ENCODE measurements at regions not wholly inside any gene's neighbourhood (a gene's known extent, or its start where the extent isn't known, plus 50 kb on each side); places are given as distances from the start of the nearest gene placed in this dataset.
A peak's percentile ranks its signal among the peaks of the same experiment; 100 is the strongest.
"Not testable (repeated sequence)": the region's sequence is repeated elsewhere in the genome, so short reads cannot be mapped to it uniquely, and the experiment has no call there.

DNA sequence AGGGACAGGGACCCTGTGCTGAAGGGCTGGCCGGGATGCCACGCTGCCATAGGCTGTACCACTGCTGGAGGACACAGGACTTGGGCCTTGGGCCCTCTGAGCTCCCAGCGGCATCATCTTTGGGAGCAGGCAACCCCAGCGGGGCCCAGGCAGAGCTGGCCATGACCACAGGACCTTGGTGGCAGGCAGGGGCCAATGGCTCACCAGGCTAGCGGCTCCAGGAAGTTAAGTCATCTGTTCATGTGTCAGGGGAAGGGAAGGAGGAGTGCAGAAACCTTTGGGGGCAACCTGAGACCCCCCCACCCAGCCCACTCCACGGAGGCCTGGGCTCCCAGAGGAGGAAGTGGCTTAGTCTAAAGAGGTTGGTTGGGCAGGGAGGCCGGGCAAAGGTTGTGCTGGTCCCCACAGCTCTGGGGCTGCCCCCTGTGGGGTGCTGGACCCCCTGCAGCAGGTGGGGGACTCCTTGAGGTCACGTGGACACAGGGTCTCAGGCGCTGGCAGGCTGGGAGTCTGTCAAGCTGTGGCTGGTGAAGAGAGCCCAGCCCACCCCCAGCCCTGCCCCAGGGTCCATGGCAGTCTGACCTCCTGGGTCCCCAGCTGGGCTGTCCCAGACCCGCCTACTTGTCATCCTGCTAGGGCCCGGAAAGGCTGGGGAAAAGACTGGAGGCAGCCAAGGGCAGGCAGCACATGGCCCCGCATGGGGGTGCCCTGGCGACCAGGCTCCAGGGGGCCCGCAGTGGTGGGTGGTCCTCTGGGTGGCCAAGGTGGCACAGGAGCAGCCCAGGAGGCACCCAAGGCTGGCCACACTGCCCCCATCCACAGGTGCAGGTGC is 184.3 kb downstream of the IGLL1 start:
- DNase-seq (ENCODE audit: low spot score) = no peak

DNA sequence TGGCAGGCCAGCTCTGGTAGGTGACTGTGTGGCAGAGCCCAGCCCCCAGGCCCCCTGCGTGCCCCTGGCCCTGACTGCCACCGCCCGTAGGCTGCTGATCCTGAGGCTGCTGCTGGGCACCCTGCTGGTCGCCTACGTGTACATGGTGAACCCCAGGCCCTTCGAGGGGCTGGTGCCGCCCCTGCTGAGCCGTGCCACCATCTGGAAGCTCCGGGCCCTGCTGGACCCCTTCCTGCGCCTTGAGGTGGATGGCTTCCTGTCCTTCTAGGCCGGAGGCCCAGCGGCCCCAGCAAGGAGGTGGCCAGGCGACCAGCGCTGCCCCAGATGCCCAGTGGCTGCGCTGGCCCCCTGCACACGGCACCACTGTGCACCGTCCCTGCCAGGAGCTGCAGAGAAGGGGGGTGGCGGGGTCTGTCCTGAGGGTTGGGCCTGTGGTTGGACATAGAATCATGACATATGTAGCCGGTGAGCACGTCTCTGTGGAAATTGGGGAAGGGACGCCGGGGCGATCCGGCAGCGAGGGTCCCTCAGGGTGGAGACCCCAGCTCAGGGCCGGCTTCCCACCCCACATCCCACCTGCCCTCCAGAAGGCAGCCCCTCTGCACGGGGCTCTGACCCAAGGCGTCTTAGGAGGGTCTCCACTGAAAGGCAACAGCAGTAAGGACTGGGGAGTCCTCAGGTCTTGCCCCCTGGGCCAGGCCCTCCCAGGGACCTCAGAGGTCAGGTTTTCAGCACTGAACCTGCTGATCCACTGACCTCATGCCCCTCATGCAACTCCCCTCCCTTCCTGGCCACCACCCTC is 185.4 kb downstream of the IGLL1 start:
- DNase-seq (ENCODE audit: low spot score) = no peak

DNA sequence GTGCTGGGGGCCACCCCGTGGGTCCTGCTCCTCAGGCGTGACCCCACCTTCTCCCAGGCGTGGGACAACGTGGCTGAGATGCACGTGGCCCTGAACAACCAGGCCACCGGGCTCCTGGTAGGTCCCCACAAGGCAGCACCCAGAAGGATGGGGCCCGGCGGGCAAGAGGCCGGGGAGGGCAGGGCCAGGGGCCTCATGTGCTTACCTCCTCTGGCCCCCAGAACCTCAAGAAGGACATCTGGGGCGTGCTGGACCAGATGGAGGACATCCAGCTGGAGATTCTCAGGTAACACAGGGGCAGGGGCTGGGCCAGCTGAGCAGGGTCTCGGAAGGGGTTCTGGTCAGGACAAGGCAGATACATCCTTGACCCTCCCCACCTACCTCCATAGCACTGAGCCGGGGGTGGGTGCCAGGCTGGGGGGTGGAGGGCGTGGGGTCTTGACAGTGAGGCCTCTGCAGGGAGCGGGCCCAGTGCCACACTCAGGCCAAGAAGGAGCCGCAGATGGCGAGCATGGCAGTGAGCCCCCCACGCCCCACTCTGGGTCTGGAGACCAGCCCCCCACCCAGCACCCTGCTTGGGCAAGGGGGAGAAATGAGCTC is 186.3 kb downstream of the IGLL1 start:
- DNase-seq (ENCODE audit: low spot score) = no peak

DNA sequence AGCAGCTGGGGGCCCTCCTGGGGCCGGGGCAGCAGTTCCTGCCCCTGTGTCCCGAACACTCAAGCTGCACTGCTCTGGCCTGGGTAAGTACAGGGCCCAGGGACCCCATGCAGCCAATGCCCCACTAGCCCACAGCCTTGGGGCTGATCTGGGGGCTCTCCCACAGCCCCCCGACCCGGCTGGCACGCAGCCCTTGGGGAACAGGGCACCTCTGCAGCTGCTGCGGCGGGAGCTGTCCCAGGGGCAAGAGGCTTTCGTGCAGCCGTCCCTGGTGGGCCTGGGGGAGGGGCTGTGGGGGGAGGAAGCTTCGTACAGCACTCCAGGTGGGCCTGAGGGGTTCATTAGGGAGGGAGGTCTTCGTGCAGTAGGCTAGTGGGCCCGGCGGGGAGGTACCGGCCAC is 186.9 kb downstream of the IGLL1 start:
- DNase-seq (ENCODE audit: low spot score) = not testable (repeated sequence)

DNA sequence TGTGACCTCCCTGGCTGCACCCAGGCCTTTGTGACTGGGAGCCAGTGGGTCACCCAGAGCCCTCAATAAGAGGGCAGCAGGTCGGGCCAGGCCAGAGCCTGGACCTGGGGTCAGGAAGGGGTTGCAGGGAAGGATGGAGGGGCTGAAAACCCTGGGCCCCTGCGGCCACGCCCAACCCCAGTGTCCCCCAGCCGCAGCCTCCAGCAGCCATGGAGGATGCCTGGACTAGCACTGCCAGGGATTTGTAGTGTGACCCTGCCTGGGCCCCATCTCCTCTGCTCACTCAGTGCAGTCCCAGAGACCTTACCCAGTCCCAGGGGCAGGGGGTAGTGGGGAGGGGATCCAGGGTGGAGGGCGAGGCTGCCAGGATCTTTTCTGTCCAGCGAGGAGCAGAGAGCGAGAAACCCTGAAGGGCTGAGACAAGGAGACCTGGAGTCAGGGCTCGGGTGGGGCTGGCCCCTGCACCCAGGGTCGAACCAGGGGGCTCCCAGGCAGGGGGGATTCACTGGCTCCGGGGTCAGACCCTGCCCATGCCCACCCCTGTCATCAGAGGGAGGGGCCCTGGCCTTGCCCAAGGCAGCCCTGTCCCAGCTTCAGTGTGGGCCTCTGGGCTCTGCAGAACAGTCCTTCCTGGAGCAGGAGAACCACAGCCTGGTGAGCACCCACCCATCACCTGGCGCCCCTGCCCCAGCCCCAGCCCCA is 187.5 kb downstream of the IGLL1 start:
- no peak for DNase-seq (ENCODE audit: low spot score)

DNA sequence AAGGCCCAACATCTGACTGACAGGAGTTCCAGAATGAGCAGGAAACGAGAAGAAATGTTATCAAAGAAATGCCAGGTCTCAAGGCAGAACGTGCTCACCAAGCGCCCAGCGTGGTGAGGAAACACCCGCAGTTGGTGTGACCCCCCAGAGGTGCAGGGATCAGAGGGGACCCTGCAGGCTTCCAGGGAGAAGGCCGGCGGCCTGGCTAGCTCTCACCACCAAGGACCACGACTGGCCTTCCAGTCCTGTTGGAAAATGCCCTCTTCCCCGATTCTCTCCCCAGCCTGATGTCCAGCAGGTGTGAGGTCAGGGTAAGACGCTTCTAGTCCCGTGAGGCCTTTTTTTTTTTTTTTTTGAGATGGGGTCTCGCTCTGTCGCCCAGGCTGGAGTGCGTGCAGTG is 189.1 kb downstream of the IGLL1 start:
- no peak for DNase-seq (ENCODE audit: low spot score)

DNA sequence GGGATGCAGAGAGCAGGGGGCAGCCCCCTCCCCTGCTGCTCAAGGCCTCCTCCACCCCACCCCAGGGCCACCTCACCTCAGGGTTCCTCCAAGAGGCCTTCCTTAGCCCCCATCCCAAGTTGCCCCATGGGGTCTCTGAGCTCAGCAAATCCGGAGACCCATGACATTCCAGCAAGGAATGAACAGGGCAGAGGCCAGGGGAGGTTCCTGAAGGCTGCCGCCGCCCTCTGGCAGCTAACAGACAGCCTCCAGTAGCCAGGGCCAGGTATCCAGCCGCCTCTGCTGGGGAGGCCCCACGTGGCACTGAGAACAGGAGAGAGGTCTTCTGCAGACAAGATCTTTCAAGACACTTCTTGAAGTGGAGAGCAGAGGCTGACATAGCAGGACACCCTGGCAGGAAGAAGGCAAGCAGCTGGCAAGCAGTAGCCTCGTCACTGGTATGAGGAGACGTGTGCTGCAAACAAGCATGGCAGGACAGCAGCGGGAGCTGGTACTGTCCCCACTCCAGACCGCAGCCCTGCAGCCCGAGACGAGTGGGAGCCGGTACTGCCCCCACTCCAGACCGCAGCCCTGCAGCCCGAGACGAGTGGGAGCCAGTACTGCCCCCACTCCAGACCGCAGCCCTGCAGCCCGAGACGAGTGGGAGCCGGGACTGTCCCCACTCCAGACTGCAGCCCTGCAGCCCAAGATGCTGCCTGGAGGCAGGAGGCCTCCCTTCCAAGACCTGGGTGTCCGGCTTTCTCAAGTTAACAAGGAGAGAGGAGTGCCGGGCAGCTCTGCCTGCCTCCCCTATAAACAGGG is 190.6 kb downstream of the IGLL1 start:
- no peak for DNase-seq (ENCODE audit: low spot score)

DNA sequence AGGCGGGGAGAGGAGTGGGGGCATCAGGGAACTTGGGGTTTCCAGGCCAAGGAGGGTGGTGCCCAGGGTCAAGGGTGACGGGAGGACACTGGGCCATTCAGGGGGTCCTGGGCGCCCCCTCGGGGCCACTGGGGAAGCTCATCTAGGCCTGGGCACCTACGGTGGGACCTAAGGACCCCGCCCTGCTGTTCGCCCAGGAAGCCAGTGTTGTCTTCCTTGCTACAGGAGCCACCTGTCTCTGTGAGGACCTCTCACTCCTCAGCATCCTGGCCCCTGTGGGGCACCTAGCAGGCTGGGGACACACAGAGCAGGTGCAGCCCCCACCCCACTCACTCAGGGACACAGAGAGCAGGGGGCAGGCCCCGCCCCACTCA is 191.6 kb downstream of the IGLL1 start:
- no peak for DNase-seq (ENCODE audit: low spot score)

DNA sequence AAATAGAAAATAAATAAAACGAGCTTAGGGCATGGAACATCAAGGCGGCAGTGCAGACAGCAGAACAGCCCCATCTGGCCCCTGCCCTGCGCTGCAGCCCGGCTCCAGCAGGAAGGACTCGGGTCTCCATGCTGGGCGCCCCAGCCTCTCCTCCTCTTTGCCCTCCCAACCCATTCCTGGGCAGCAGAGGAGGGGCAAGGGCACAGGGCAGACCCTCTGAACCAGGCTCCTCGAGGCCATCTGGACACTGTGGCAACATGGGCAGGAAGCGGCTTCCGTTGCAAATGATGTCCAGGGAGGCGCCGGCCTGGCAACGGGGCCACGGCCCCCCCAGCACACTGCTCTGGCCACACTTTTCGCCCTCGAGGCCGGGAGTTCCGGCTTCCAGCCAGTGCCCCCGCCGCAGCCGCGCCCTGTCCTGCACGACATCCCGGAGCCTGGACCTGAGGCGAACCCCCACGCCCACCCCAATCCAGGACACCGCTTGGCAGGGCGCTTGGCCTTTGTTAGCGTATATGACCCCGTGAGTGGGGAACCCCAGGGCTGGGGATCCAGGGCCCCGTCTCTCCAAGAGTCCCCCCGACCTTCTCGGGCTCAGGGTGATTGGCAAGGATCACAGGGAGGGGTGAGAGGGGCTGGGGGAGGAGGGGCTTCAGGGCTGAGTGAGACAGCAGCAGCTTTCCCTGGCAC is 192.1 kb downstream of the IGLL1 start:
- no peak for DNase-seq (ENCODE audit: low spot score)

DNA sequence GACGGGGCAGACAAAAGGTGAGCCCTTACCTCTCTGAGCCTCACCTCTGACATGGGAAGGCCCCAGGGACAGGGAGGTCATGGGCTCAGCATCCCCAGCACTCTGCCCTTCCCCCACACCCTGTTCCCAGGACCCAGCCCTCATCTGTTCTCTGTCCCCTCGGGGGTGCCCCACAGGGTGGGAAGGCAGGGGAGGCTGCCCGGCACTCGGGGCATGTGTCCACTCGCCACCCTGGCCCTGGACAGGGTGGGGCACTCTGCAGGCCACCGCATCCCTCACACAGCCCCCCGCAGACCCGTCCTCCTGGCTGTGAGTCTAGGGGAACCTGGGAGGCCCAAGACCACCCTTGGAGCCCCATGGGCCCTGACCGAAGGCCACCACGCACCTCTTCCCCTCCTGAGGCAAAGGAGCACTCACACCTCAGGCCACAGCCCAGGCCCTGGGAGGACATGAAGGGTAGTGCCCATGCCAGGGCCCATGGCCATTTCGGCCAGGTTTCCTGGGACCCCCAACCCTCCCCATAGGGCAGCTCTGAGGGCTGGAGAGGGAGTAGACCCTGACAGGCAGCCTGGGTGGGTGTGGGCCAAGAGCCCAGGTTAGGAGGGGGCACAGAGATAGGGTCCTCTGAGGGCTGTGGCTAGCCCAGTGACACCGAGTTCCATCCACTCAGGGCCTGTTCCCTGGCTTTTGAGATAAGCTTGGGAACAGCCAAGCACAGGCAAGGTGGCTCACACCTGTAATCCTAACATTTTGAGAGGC is 193.1 kb downstream of the IGLL1 start:
- DNase-seq (ENCODE audit: low spot score) = no peak

DNA sequence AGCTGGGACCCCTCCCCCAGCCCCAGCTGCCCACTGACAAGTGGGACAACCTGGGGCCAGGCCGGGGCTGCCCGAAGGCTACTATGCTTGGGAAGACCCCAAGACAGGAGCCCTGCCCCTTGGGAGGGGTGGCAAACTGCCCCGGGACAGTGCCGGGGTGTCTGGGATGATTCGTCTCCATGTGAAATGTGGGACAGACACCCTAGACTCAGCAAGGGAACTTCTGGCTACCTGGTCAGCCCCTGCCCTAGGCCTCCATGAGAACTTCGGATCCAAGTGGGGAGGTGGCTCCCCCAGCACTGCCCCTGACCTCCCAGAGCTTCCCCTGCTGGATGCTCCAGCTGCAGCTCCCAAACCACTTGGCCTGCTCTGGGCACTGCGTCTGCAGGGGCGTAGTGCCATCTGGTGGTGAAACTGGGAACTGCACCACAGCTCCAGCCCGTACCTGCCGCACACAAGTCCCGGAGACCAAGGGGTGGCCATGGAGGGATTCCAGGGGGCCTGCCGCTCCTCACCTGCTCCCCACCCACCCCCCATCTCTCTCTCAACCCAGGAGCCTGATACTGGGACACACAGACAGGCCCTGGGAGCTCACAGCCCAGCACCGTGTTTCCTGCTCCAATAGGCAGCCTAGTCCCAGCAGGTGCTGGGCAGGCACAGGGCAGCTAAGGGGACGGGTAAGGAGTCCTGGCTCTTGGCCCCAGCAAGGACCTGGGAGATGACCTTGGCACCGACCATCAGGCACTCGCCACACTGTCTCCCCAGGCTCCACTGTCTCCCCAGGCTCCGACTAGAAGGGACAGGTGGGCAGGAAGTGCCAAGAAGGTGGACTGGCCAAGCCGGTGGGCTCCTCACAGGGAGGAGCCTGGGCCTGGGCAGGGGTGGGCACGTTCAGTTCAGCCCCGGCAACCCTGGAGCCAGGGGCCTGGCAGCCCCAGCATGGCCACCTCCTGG is 194.1 kb downstream of the IGLL1 start:
- peak; percentile 86 for DNase-seq (ENCODE audit: low spot score)

DNA sequence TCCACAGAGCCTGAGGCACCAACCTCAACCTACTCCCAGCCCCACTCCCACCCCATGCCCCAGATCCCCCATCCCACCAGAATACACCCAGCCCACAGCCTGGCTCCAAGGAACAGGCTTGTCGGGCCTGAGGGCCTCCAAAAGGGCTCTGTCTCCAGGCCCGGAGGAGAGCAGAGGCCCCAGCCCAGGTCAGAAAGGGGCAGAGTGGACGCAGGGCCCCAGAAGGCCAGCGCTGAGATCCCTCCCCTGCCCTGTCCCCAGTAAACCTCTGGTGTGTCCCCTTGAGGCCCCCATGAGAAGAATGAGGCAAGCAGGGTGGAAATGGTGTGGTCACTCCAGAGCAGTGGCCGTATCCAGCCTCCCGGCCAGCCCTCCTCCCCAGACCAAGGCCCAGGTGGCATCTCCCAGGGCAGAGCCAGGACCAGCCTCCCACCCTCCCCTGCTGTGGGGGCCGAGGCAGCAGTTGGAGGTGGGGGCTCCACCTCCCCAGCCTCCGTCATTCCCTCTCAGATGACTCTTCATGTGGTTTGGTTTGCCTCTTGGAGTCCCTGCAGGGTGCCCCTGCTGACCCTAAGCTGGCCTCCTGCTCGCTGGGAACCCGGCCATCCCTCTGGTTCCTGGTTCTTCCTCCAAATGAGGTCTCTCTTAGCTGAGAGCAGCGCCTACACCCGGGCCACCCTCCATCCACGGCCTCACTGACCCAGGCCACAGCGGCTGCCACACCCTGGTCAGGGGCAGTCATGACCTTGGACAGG is 195.0 kb downstream of the IGLL1 start:
- DNase-seq (ENCODE audit: low spot score) = no peak

DNA sequence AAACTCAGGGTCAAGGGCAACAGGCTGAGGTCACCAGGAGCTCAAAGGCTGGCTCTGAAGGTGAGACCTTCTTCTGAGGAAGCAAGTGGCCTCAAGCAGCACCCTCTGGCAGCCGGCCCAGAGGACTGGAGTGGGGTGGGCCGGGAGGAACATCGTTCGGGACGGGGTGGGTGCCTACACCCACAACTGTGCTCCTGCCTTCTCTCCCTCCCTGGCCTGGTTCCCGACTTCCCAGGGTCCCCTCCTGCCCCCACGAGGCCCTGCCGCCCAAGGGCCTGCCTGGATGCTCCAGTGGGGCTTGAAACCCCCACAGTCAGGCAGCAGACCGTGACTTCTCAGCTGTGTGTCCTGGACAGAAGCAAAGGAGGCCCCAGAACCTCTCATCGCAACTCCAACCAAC is 195.7 kb downstream of the IGLL1 start:
- no peak for DNase-seq (ENCODE audit: low spot score)

DNA sequence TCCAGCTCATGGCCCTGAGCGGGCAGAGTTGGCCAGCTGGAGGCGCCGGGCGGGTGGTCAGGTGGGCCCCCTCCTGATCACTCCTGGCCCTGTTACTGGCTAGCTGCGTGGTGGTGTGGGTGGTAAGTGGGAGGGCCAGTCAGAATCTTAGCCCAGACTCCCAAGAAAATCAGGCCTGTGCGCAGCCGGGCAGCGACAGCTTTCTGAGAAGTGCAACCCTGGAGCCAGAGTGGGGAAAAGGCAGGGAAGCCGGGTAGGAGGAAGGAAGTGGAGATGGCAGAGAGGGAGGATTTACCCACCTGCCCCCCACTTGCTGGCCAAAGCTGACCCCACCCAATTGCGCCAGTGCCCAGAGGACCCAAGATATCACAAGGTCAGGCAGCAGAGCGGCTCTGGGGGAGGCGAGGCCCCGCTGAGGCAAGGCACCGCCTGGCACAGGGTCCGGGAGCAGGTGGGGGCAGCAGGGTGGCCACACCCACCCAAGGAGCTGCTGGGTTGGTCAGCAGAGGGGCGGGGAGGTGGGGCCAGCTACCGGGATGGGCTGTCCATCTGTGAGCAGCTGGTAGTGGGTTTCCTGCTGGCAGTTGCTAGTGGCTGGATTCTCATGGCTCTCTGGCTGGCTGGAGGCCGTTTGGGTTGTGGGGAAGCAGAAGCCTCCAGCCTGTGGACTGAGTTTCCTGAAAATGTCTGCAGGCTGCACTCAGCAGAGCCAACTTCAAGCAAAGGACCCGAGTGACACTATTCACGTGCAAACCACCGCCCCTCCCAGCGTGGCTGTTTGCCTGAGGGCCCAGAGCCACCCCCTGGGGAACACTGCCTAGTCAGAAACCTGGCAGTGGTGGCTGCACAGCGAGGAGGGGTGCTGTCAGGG is 196.4 kb downstream of the IGLL1 start:
- DNase-seq (ENCODE audit: low spot score) = no peak

DNA sequence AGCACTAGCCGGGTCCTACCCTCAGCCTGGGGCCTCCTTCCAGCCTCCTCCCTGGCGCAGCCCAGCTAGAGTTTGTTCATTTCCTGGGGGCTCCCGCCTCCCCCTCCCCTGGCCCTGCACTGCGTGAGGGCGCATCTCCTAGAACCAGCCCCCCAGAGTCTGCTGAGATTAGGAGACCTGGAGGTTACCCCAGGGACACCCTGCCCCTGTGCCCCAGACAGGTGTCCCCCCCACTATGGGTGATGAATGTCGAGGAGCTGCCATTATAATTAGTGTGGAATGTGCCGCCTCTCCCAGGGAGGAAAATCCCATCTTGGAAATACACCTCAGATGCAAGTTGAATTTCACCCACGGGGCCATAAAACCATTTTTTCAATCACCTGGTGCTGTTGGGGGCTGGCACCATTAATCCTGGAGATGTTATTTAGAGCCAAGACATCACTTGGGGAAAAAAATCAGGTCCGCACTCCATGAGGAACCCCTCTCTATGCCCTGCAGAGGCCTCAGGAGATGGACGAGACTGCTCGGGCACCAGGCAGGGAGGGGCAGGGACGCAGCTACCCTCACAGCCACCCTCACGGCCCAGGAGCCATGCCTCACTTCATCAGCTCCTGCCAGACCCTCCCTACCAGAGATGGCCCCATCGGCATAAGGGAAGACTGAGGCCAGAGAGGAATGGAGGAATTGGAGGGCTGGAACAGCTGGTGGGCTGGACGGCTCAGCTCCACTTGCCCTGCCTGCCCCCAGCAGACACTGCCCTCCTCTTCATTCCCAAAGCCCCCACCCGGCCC is 197.5 kb downstream of the IGLL1 start:
- no peak for DNase-seq (ENCODE audit: low spot score)
